Calu3 (cell line): ENCODE measurements at regions not wholly inside any gene's neighbourhood (a gene's known extent, or its start where the extent isn't known, plus 50 kb on each side); places are given as distances from the start of the nearest gene placed in this dataset.

Source experiments
- BruUV-seq: library from RNA; stranded (reverse); fragments of 400-500 nt; replicated peaks from 2 replicates; lab custom pipeline; 2021; lab: Mats Ljungman, UMichigan
- CTCF ChIA-PET: fragments of 300-600 bp; sonication (Branson Sonifier 250); formaldehyde crosslinking; loops from one replicate; lab custom pipeline; 2022; ENCODE audit warnings: antibody characterized with exemption; lab: Charles Lee
- DNase-seq: peaks from one replicate; pipeline ENCODE4 v3.0.0; 2022
- H3K27ac Mint-ChIP-seq: one replicate; pipeline ENCODE4 v1.8.0; 2022; ENCODE audit warnings: mixed read lengths; ENCODE audit not compliant: unreplicated experiment
- H3K27me3 Mint-ChIP-seq: one replicate; pipeline ENCODE4 v1.8.0; 2022; ENCODE audit warnings: mixed read lengths; ENCODE audit not compliant: unreplicated experiment
- H3K36me3 Mint-ChIP-seq: one replicate; pipeline ENCODE4 v1.8.0; 2022; ENCODE audit warnings: mild to moderate bottlenecking, moderate library complexity, mixed read lengths; ENCODE audit not compliant: insufficient read depth, unreplicated experiment
- H3K4me1 Mint-ChIP-seq: one replicate; pipeline ENCODE4 v1.8.0; 2022; ENCODE audit warnings: mild to moderate bottlenecking, low read depth, mixed read lengths; ENCODE audit not compliant: unreplicated experiment
- H3K4me3 Mint-ChIP-seq: one replicate; pipeline ENCODE4 v1.8.0; 2022; ENCODE audit warnings: mild to moderate bottlenecking, low read depth, moderate library complexity, mixed read lengths; ENCODE audit not compliant: unreplicated experiment
- H3K9me3 Mint-ChIP-seq: one replicate; pipeline ENCODE4 v1.8.0; 2022; ENCODE audit warnings: low read depth, mixed read lengths; ENCODE audit not compliant: unreplicated experiment
- CTCF ChIP-seq: fragments of 200-600 bp; IDR thresholded peaks from one replicate; pipeline ENCODE4 v1.8.0; 2022; ENCODE audit warnings: antibody characterized with exemption; ENCODE audit not compliant: unreplicated experiment
- intact Hi-C: fragments of 100-400 bp; cut with micrococcal nuclease; formaldehyde crosslinking; loops from one replicate; pipeline ENCODE4 v1.10.0; 2022; ENCODE audit not compliant: unreplicated experiment

- Mint-ChIP-seq H3K36me3 (no peaks in the 10 kb centered on the region), H3K9me3 (no peaks in the 10 kb centered on the region), H3K27ac (no peak overlapping the region), H3K4me3 (no peak overlapping the region), H3K4me1 (no peaks in the 10 kb centered on the region), H3K27me3 (no peaks in the 10 kb centered on the region)
- CTCF ChIA-PET, result no interaction called here
- no peak for TF ChIP-seq CTCF
- no TSS peak for BruUV-seq
- no peak for DNase-seq
- intact Hi-C loops, result no loop called here
These were observed 145.4 kb upstream of the HAND2 start for GRCh38 chr4:173675446-173675845.

- Mint-ChIP-seq H3K9me3 (no peaks in the 10 kb centered on the region), H3K4me1 (no peaks in the 10 kb centered on the region), H3K36me3 (no peaks in the 10 kb centered on the region), H3K27me3 (no peaks in the 10 kb centered on the region), H3K4me3 (no peak overlapping the region), H3K27ac (no peak overlapping the region)
- no peak for DNase-seq
- no TSS peak for BruUV-seq
- CTCF ChIA-PET, result no interaction called here
- intact Hi-C loops, result loop anchor here (2.0 kb wide), 1 partner anchor 23 kb away; no protein-coding TSS in a partner anchor
- TF ChIP-seq CTCF, result no peak
These were observed 139.6 kb upstream of the HAND2 start for GRCh38 chr4:173669460-173670179.

- Mint-ChIP-seq H3K27me3 (no peaks in the 10 kb centered on the region), H3K36me3 (no peaks in the 10 kb centered on the region), H3K4me3 (no peak overlapping the region), H3K4me1 (no peaks in the 10 kb centered on the region), H3K9me3 (peaks cover 3% of the 10 kb centered on the region), H3K27ac (no peak overlapping the region)
- no peak for DNase-seq
- no peak for TF ChIP-seq CTCF
- CTCF ChIA-PET, result no interaction called here
- no TSS peak for BruUV-seq
- intact Hi-C loops, result no loop called here
These were observed 131.0 kb upstream of the HAND2 start for GRCh38 chr4:173661001-173661400.

- no peak for DNase-seq
- no peaks in the 10 kb centered on the region for H3K27me3 Mint-ChIP-seq
- no peak for TF ChIP-seq CTCF
- no peaks in the 10 kb centered on the region for H3K36me3 Mint-ChIP-seq
- H3K4me3 Mint-ChIP-seq, result no peak overlapping the region
- BruUV-seq, result no TSS peak
- intact Hi-C loops, result no loop called here
- H3K4me1 Mint-ChIP-seq, result no peaks in the 10 kb centered on the region
- H3K9me3 Mint-ChIP-seq, result peaks cover 3% of the 10 kb centered on the region
- CTCF ChIA-PET, result no interaction called here
- no peak overlapping the region for H3K27ac Mint-ChIP-seq
These were observed 126.9 kb upstream of the HAND2 start for GRCh38 chr4:173656898-173657297.
